Gastroesophageal sphincter (tissue), 3 donors: ENCODE measurements at regions not wholly inside any gene's neighbourhood (a gene's known extent, or its start where the extent isn't known, plus 50 kb on each side); places are given as distances from the start of the nearest gene placed in this dataset.

ENCODE experiments used
- POLR2A ChIP-seq, 2 donors: fragments of 450-650 bp; IDR thresholded peaks; one replicate each; pipeline ENCODE4 v1.6.1; 2017; ENCODE audit warnings: antibody characterized with exemption in 2 of 2, mild to moderate bottlenecking in 2 of 2, moderate library complexity in 1 of 2
- TF ChIP-seq, protein P1 (sequence below), 4 experiments: fragments of 200-600 bp in 2 of 4; fragments of 450-650 bp in 2 of 4; sonication (generic) in 1 of 4; IDR thresholded peaks; one replicate each; pipeline ENCODE4 v1.5.1; 2017 to 2019; ENCODE audit warnings: antibody characterized with exemption in 4 of 4, mild to moderate bottlenecking in 2 of 4, moderate library complexity in 2 of 4

- TF ChIP-seq, protein P1, sequence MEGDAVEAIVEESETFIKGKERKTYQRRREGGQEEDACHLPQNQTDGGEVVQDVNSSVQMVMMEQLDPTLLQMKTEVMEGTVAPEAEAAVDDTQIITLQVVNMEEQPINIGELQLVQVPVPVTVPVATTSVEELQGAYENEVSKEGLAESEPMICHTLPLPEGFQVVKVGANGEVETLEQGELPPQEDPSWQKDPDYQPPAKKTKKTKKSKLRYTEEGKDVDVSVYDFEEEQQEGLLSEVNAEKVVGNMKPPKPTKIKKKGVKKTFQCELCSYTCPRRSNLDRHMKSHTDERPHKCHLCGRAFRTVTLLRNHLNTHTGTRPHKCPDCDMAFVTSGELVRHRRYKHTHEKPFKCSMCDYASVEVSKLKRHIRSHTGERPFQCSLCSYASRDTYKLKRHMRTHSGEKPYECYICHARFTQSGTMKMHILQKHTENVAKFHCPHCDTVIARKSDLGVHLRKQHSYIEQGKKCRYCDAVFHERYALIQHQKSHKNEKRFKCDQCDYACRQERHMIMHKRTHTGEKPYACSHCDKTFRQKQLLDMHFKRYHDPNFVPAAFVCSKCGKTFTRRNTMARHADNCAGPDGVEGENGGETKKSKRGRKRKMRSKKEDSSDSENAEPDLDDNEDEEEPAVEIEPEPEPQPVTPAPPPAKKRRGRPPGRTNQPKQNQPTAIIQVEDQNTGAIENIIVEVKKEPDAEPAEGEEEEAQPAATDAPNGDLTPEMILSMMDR (IDR thresholded peaks at IDR 0.05): no peak
- TF ChIP-seq POLR2A (IDR thresholded peaks at IDR 0.05): no peak
These were observed 1059.6 kb upstream of the RAG2 start for GRCh38 chr11:37657645-37658044.
